ENCODE measurements at regions not wholly inside any gene's neighbourhood (a gene's known extent, or its start where the extent isn't known, plus 50 kb on each side); places are given as distances from the start of the nearest gene placed in this dataset.
A peak's percentile ranks its signal among the peaks of the same experiment; 100 is the strongest.
"Not testable (repeated sequence)": the region's sequence is repeated elsewhere in the genome, so short reads cannot be mapped to it uniquely, and the experiment has no call there.

GRCh38 chr6:141491684-141492083 is 641.0 kb upstream of the GJE1 start:
- no peak for DNase-seq

- DNase-seq: no peak
Measured at GRCh38 chr6:141490982-141491381, 641.7 kb upstream of the GJE1 start.

- no peak for DNase-seq
Measured at GRCh38 chr6:141488488-141488887, 644.2 kb upstream of the GJE1 start.

- no peak for DNase-seq
Measured at GRCh38 chr6:141486942-141487341, 645.8 kb upstream of the GJE1 start.

GRCh38 chr6:141484711-141485110 is 648.0 kb upstream of the GJE1 start:
- DNase-seq: no peak

GRCh38 chr6:141483598-141484061 is 649.1 kb upstream of the GJE1 start:
- DNase-seq: peak; percentile 37

- DNase-seq: no peak
Measured at GRCh38 chr6:141482796-141483597, 649.7 kb upstream of the GJE1 start.

GRCh38 chr6:141475259-141475658 is 657.5 kb upstream of the GJE1 start:
- DNase-seq: no peak

- no peak for DNase-seq
Measured at GRCh38 chr6:141472162-141472928, 660.4 kb upstream of the GJE1 start.

GRCh38 chr6:141470810-141471209 is 661.9 kb upstream of the GJE1 start:
- DNase-seq: no peak

- no peak for DNase-seq
Measured at GRCh38 chr6:141467881-141468280, 664.8 kb upstream of the GJE1 start.

- no peak for DNase-seq
Measured at GRCh38 chr6:141467041-141467440, 665.7 kb upstream of the GJE1 start.

GRCh38 chr6:141464896-141465295 is 667.8 kb upstream of the GJE1 start:
- DNase-seq: no peak

- no peak for DNase-seq
Measured at GRCh38 chr6:141464490-141464889, 668.2 kb upstream of the GJE1 start.

GRCh38 chr6:141463237-141463977 is 669.3 kb upstream of the GJE1 start:
- DNase-seq: no peak

- no peak for DNase-seq
Measured at GRCh38 chr6:141460743-141461484, 671.8 kb upstream of the GJE1 start.

- DNase-seq: not testable (repeated sequence)
Measured at GRCh38 chr6:141460245-141460644, 672.5 kb upstream of the GJE1 start.

- DNase-seq: not testable (repeated sequence)
Measured at GRCh38 chr6:141457984-141458383, 674.7 kb upstream of the GJE1 start.

GRCh38 chr6:141452354-141452686 is 680.4 kb upstream of the GJE1 start:
- no peak for DNase-seq

GRCh38 chr6:141451511-141452353 is 681.0 kb upstream of the GJE1 start:
- DNase-seq: no peak

- no peak for DNase-seq
Measured at GRCh38 chr6:141451181-141451510, 681.6 kb upstream of the GJE1 start.

Measured in activated CD4-positive, alpha-beta T cell treated with anti-CD3 and anti-CD28 coated beads, Interleukin-2, amount 50 U/mL, for 1 hour (primary cell).